ENCODE measurements at regions not wholly inside any gene's neighbourhood (a gene's known extent, or its start where the extent isn't known, plus 50 kb on each side); places are given as distances from the start of the nearest gene placed in this dataset.

GRCh38 chr16:79959226-79959625, 358.7 kb upstream of the MAF start:
- DNase-seq (ENCODE audit: low read depth): no peak
- H3K4me3 ChIP-seq (ENCODE audit: low read depth, low read length): no peak overlapping the region
- TF ChIP-seq CTCF (IDR thresholded peaks at IDR 0.05; ENCODE audit: insufficient read depth, low read depth, low read length, missing control alignments): no peak

GRCh38 chr16:79954921-79955705, 354.6 kb upstream of the MAF start:
- TF ChIP-seq CTCF (IDR thresholded peaks at IDR 0.05; ENCODE audit: insufficient read depth, low read depth, low read length, missing control alignments): no peak
- DNase-seq (ENCODE audit: low read depth): no peak
- H3K4me3 ChIP-seq (ENCODE audit: low read depth, low read length): no peak overlapping the region

GRCh38 chr16:79950932-79951719, 350.6 kb upstream of the MAF start:
- TF ChIP-seq CTCF (IDR thresholded peaks at IDR 0.05; ENCODE audit: insufficient read depth, low read depth, low read length, missing control alignments): no peak
- DNase-seq (ENCODE audit: low read depth): no peak
- H3K4me3 ChIP-seq (ENCODE audit: low read depth, low read length): no peak overlapping the region

- no peak for TF ChIP-seq CTCF (IDR thresholded peaks at IDR 0.05; ENCODE audit: insufficient read depth, low read depth, low read length, missing control alignments)
Observed at GRCh38 chr16:79949417-79949816, 348.9 kb upstream of the MAF start.

GRCh38 chr16:79947771-79948170, 347.2 kb upstream of the MAF start:
- no peak overlapping the region for H3K4me3 ChIP-seq (ENCODE audit: low read depth, low read length)
- DNase-seq (ENCODE audit: low read depth): peak; percentile 9
- no peak for TF ChIP-seq CTCF (IDR thresholded peaks at IDR 0.05; ENCODE audit: insufficient read depth, low read depth, low read length, missing control alignments)

More at GRCh38 chr16:79949417-79949816, 348.9 kb upstream of the MAF start:
- no peak overlapping the region for H3K4me3 ChIP-seq (ENCODE audit: low read depth, low read length)
- peak; percentile 7 for DNase-seq (ENCODE audit: low read depth)

GRCh38 chr16:79946252-79946651, 345.7 kb upstream of the MAF start:
- no peak for TF ChIP-seq CTCF (IDR thresholded peaks at IDR 0.05; ENCODE audit: insufficient read depth, low read depth, low read length, missing control alignments)
- DNase-seq (ENCODE audit: low read depth): no peak
- no peak overlapping the region for H3K4me3 ChIP-seq (ENCODE audit: low read depth, low read length)

Data from GM12865 (cell line).